ENCODE measurements at regions not wholly inside any gene's neighbourhood (a gene's known extent, or its start where the extent isn't known, plus 50 kb on each side); places are given as distances from the start of the nearest gene placed in this dataset.
A peak's percentile ranks its signal among the peaks of the same experiment; 100 is the strongest.

DNA sequence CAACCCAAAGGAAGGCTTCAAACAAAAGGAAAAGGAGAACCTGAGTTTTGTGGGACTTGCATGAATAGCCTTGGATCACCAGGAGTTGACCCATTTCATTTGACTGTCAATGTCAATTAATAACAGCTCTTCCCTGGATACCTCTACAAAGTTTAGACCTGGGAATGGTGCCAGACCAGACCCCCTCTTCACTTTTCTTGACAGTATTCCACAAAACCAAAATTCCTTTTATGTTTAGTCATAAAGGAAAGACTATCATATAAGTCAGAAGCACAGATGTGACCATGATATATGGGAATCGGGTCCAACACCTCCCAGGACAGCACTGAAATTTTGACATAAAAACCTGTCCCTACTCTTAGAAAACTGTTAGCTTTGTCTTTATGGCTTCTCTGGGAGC, 191.8 kb downstream of the LYPLAL1 start:
- TF ChIP-seq, protein P1, sequence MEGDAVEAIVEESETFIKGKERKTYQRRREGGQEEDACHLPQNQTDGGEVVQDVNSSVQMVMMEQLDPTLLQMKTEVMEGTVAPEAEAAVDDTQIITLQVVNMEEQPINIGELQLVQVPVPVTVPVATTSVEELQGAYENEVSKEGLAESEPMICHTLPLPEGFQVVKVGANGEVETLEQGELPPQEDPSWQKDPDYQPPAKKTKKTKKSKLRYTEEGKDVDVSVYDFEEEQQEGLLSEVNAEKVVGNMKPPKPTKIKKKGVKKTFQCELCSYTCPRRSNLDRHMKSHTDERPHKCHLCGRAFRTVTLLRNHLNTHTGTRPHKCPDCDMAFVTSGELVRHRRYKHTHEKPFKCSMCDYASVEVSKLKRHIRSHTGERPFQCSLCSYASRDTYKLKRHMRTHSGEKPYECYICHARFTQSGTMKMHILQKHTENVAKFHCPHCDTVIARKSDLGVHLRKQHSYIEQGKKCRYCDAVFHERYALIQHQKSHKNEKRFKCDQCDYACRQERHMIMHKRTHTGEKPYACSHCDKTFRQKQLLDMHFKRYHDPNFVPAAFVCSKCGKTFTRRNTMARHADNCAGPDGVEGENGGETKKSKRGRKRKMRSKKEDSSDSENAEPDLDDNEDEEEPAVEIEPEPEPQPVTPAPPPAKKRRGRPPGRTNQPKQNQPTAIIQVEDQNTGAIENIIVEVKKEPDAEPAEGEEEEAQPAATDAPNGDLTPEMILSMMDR (IDR thresholded peaks at IDR 0.05; ENCODE audit: unreplicated experiment in 3 of 3): no peak
- H3K4me3 Mint-ChIP-seq: no peak overlapping the region

GRCh38 chr1:219362702-219363101, 189.0 kb downstream of the LYPLAL1 start:
- no peaks in the 10 kb centered on the region for H3K36me3 Mint-ChIP-seq (ENCODE audit: low read depth)
- H3K9me3 Mint-ChIP-seq: no peaks in the 10 kb centered on the region
- no peak overlapping the region for H3K4me3 Mint-ChIP-seq
- TF ChIP-seq, protein P1 (IDR thresholded peaks at IDR 0.05; ENCODE audit: unreplicated experiment in 3 of 3): no peak
- no peaks in the 10 kb centered on the region for H3K27me3 Mint-ChIP-seq (ENCODE audit: low read depth)
- peak overlapping the region in 2 of 3 experiments; percentile 54 to 64 for H3K27ac Mint-ChIP-seq
- H3K4me1 Mint-ChIP-seq: peaks cover 32% of the 10 kb centered on the region

More for the DNA sequence above, 191.8 kb downstream of the LYPLAL1 start:
- no peaks in the 10 kb centered on the region for H3K36me3 Mint-ChIP-seq (ENCODE audit: low read depth)
- H3K9me3 Mint-ChIP-seq: no peaks in the 10 kb centered on the region
- peaks cover 30% of the 10 kb centered on the region for H3K4me1 Mint-ChIP-seq
- H3K27me3 Mint-ChIP-seq (ENCODE audit: low read depth): no peaks in the 10 kb centered on the region
- peak overlapping the region; percentile 4 to 45 (median 24) for H3K27ac Mint-ChIP-seq

GRCh38 chr1:219359126-219359525, 185.4 kb downstream of the LYPLAL1 start:
- Mint-ChIP-seq H3K4me3 (no peak overlapping the region), H3K9me3 (peaks cover 3% of the 10 kb centered on the region)

DNA sequence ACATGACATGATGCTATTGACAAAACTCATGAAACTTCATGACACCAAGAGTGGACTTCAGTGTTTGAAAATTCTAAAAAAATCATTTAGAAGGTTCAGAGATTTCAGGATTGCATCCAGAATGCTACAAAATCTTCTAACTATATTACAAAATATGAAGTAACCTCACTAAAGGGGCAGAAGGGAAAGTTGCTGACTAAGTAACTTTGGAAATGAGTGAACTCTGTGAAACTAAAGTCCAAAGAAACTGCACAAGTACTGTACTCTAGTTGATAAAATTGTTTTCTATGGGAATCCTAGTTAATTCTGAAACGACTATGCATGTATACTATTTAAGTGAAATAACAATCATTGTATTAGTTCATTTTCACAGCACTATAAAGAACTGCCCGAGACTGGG, 184.4 kb downstream of the LYPLAL1 start:
- H3K4me1 Mint-ChIP-seq: peaks cover 27% of the 10 kb centered on the region
- peak overlapping the region; percentile 66 to 91 (median 90) for H3K27ac Mint-ChIP-seq
- TF ChIP-seq, protein P1 (IDR thresholded peaks at IDR 0.05; ENCODE audit: unreplicated experiment in 3 of 3): no peak
- no peaks in the 10 kb centered on the region for H3K36me3 Mint-ChIP-seq (ENCODE audit: low read depth)
- H3K9me3 Mint-ChIP-seq: peaks cover 6% of the 10 kb centered on the region
- H3K27me3 Mint-ChIP-seq (ENCODE audit: low read depth): no peaks in the 10 kb centered on the region
- H3K4me3 Mint-ChIP-seq: no peak overlapping the region

More at GRCh38 chr1:219359126-219359525, 185.4 kb downstream of the LYPLAL1 start:
- TF ChIP-seq, protein P1 (IDR thresholded peaks at IDR 0.05; ENCODE audit: unreplicated experiment in 3 of 3): no peak
- H3K27me3 Mint-ChIP-seq (ENCODE audit: low read depth): no peaks in the 10 kb centered on the region
- H3K27ac Mint-ChIP-seq: peak overlapping the region; percentile 66 to 91 (median 90)
- peaks cover 27% of the 10 kb centered on the region for H3K4me1 Mint-ChIP-seq
- no peaks in the 10 kb centered on the region for H3K36me3 Mint-ChIP-seq (ENCODE audit: low read depth)

DNA sequence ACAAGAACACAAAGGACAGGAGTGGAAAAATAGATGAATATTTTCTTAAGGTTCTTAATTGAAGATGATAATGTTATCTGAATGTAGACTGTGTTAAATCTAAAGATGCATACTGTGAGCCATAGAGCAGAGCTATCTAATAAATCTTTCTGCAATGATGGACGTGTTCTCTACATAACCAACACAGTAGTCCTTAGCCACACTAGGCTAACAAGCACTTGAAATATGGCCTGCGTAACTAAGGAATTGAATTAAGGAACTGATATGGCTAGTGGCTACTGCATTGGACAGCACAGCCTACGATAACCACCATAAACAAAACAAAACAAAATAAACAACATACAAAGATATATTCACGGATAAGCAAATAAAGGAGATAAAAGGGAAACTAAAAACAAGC, 181.3 kb downstream of the LYPLAL1 start:
- no peak overlapping the region for H3K4me3 Mint-ChIP-seq
- no peaks in the 10 kb centered on the region for H3K36me3 Mint-ChIP-seq (ENCODE audit: low read depth)
- peaks cover 6% of the 10 kb centered on the region for H3K9me3 Mint-ChIP-seq
- peaks cover 29% of the 10 kb centered on the region for H3K4me1 Mint-ChIP-seq
- H3K27ac Mint-ChIP-seq: peak overlapping the region in 2 of 3 experiments; percentile 39 to 45
- no peaks in the 10 kb centered on the region for H3K27me3 Mint-ChIP-seq (ENCODE audit: low read depth)
- TF ChIP-seq, protein P1 (IDR thresholded peaks at IDR 0.05; ENCODE audit: unreplicated experiment in 3 of 3): no peak

DNA sequence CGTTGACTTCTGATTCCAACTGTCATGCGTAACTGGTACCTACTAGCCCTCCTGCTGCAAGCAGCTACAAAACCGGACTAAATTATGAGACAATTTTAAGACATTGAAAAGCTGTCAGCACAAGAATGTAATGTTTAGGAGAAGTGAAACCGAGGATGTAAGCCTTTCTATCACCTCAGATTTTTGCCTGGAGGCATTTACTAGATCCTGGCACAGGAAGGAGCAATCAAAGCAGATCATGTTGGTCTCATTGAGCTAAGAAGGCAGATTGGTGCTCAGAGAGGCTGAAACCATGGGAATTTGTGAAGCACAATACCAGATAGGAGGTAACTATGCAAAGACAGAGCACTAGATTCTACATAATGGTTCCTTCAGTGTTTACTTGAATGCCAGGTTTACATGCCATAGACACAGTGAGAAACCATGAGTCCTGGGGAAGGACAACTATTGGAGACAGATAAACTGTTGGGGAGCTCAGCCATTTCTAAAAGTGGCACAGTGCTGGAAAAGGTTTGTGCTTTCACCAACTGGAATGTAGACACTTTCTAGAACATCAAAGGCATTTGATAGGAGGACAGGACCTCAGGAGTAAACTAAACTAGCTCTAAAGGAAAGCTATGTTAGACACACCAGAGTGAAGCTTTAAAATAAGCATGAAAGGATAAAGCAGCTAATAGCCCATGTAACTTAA, 179.4 kb downstream of the LYPLAL1 start:
- peak overlapping the region in 1 of 3 experiments; percentile 4 for H3K27ac Mint-ChIP-seq
- no peaks in the 10 kb centered on the region for H3K36me3 Mint-ChIP-seq (ENCODE audit: low read depth)
- TF ChIP-seq, protein P1 (IDR thresholded peaks at IDR 0.05; ENCODE audit: unreplicated experiment in 3 of 3): no peak
- no peak overlapping the region for H3K4me3 Mint-ChIP-seq
- peaks cover 6% of the 10 kb centered on the region for H3K9me3 Mint-ChIP-seq
- H3K27me3 Mint-ChIP-seq (ENCODE audit: low read depth): no peaks in the 10 kb centered on the region
- peaks cover 32% of the 10 kb centered on the region for H3K4me1 Mint-ChIP-seq

Measured in nephron (organoid).